CD4-positive, alpha-beta T cell (primary cell): ENCODE measurements at regions not wholly inside any gene's neighbourhood (a gene's known extent, or its start where the extent isn't known, plus 50 kb on each side); places are given as distances from the start of the nearest gene placed in this dataset.

Experiments
- ATAC-seq: fragments of 200-7000 bp; cut with Tn5 transposase; one replicate; pipeline ENCODE4 v1.10.0; 2022; ENCODE audit warnings: mild to moderate bottlenecking; ENCODE audit not compliant: poor library complexity
- CTCF ChIA-PET: fragments of 350-600 bp; sonication (Branson Sonifier 250); formaldehyde crosslinking; loops from one replicate; lab custom pipeline; 2021; ENCODE audit warnings: antibody characterized with exemption, inconsistent platforms; lab: Charles Lee
- POLR2A ChIA-PET: fragments of 350-600 bp; sonication (Branson Sonifier 250); formaldehyde crosslinking; loops from one replicate; lab custom pipeline; 2021; ENCODE audit warnings: antibody characterized with exemption, inconsistent platforms; lab: Charles Lee
- DNase-seq, 14 experiments: peaks; one replicate each; pipeline ENCODE4 v3.0.0-alpha.2; 2013 to 2020; ENCODE audit warnings: mixed read lengths in 2 of 14
- H3K27ac ChIP-seq, 2 donors: one replicate each; pipeline versions ENCODE4 v1.5.1 to v1.7.0; 2013; ENCODE audit warnings: low read length in 2 of 2, low read depth in 1 of 2, mild to moderate bottlenecking in 1 of 2
- H3K27me3 ChIP-seq, 2 experiments: 1 replicate in 1 of 2; 2 replicates in 1 of 2; pipeline versions ENCODE4 v1.6.1 to v1.7.0; 2013; ENCODE audit warnings: low read length in 2 of 2, control low read depth in 1 of 2, mild to moderate bottlenecking in 1 of 2, moderate library complexity in 1 of 2; ENCODE audit not compliant: insufficient read depth in 2 of 2, control insufficient read depth in 1 of 2
- H3K36me3 ChIP-seq: one replicate; pipeline ENCODE4 v1.6.1; 2013; ENCODE audit warnings: low read length, control low read depth; ENCODE audit not compliant: insufficient read depth
- H3K4me1 ChIP-seq: one replicate; pipeline ENCODE4 v1.6.1; 2013; ENCODE audit warnings: low read length, control low read depth; ENCODE audit not compliant: insufficient read depth
- H3K4me3 ChIP-seq: one replicate; pipeline ENCODE4 v1.5.1; 2013; ENCODE audit warnings: mild to moderate bottlenecking, low read length, moderate library complexity
- H3K9me3 ChIP-seq, 2 experiments: 1 replicate in 1 of 2; 2 replicates in 1 of 2; pipeline versions ENCODE4 v1.6.1 to v1.7.0; 2013; ENCODE audit warnings: low read length in 2 of 2, mild to moderate bottlenecking in 2 of 2, control low read depth in 1 of 2, moderate library complexity in 1 of 2; ENCODE audit not compliant: control insufficient read depth in 1 of 2, insufficient read depth in 1 of 2
- H3K27ac Mint-ChIP-seq: one replicate; pipeline ENCODE4 v1.8.0; 2020; ENCODE audit warnings: mixed read lengths
- H3K27me3 Mint-ChIP-seq: one replicate; pipeline ENCODE4 v1.8.0; 2021; ENCODE audit warnings: mixed read lengths
- H3K36me3 Mint-ChIP-seq: one replicate; pipeline ENCODE4 v1.8.0; 2021; ENCODE audit warnings: low read depth, mixed read lengths
- H3K4me1 Mint-ChIP-seq: one replicate; pipeline ENCODE4 v1.8.0; 2021; ENCODE audit warnings: low read depth, mixed read lengths
- H3K4me3 Mint-ChIP-seq: one replicate; pipeline ENCODE4 v1.8.0; 2020; ENCODE audit warnings: mild to moderate bottlenecking, mixed read lengths
- H3K9me3 Mint-ChIP-seq: one replicate; pipeline ENCODE4 v1.8.0; 2020; ENCODE audit warnings: mixed read lengths
- CTCF ChIP-seq: fragments of 200-600 bp; IDR thresholded peaks from one replicate; pipeline ENCODE4 v1.8.0; 2022; ENCODE audit warnings: antibody characterized with exemption, mild to moderate bottlenecking
- intact Hi-C, 2 experiments: fragments of 100-400 bp; cut with DNase I in 1 of 2; cut with micrococcal nuclease in 1 of 2; formaldehyde crosslinking; loops; one replicate each; pipeline versions ENCODE4 v1.15.1 to v1.9.0; 2023 to 2025; cut with DNase I, micrococcal nuclease

- POLR2A ChIA-PET = no interaction called here
These were observed 92.5 kb upstream of the MLIP start for GRCh38 chr6:54018722-54019121.

GRCh38 chr6:54019860-54020259 is 91.4 kb upstream of the MLIP start:
- ChIA-PET POLR2A (no interaction called here), CTCF (no interaction called here)
- H3K4me1 Mint-ChIP-seq = no peaks in the 10 kb centered on the region
- no peaks in the 10 kb centered on the region for H3K4me1 ChIP-seq
- H3K27me3 Mint-ChIP-seq = no peaks in the 10 kb centered on the region
- H3K9me3 Mint-ChIP-seq = no peaks in the 10 kb centered on the region
- H3K36me3 ChIP-seq = no peaks in the 10 kb centered on the region
- H3K4me3 ChIP-seq = no peak overlapping the region
- intact Hi-C loops = no loop called here
- no peaks in the 10 kb centered on the region for H3K27me3 ChIP-seq
- no peak overlapping the region for H3K27ac ChIP-seq
- H3K9me3 ChIP-seq = no peaks in the 10 kb centered on the region
- no peaks in the 10 kb centered on the region for H3K36me3 Mint-ChIP-seq
- no peak overlapping the region for H3K4me3 Mint-ChIP-seq
- ATAC-seq (no peak), DNase-seq (no peak)
- H3K27ac Mint-ChIP-seq = no peak overlapping the region
- TF ChIP-seq CTCF = no peak

More at GRCh38 chr6:54018722-54019121, 92.5 kb upstream of the MLIP start:
- CTCF ChIA-PET = no interaction called here
- ATAC-seq (no peak), DNase-seq (no peak)
- Mint-ChIP-seq H3K36me3 (no peaks in the 10 kb centered on the region), H3K4me3 (no peak overlapping the region), H3K27me3 (no peaks in the 10 kb centered on the region), H3K27ac (no peak overlapping the region), H3K9me3 (no peaks in the 10 kb centered on the region), H3K4me1 (no peaks in the 10 kb centered on the region)
- Histone ChIP-seq H3K36me3 (no peaks in the 10 kb centered on the region), H3K4me3 (no peak overlapping the region), H3K27ac (no peak overlapping the region), H3K27me3 (no peaks in the 10 kb centered on the region), H3K4me1 (no peaks in the 10 kb centered on the region), H3K9me3 (no peaks in the 10 kb centered on the region)
- TF ChIP-seq CTCF = no peak
- intact Hi-C loops = no loop called here

GRCh38 chr6:54020334-54020733 is 90.9 kb upstream of the MLIP start:
- no peaks in the 10 kb centered on the region for H3K4me1 Mint-ChIP-seq
- no peak overlapping the region for H3K4me3 Mint-ChIP-seq
- ChIA-PET POLR2A (no interaction called here), CTCF (no interaction called here)
- no peak overlapping the region for H3K27ac Mint-ChIP-seq
- Histone ChIP-seq H3K36me3 (no peaks in the 10 kb centered on the region), H3K4me1 (no peaks in the 10 kb centered on the region), H3K4me3 (no peak overlapping the region), H3K9me3 (no peaks in the 10 kb centered on the region), H3K27ac (no peak overlapping the region), H3K27me3 (no peaks in the 10 kb centered on the region)
- H3K36me3 Mint-ChIP-seq = no peaks in the 10 kb centered on the region
- H3K9me3 Mint-ChIP-seq = no peaks in the 10 kb centered on the region
- H3K27me3 Mint-ChIP-seq = no peaks in the 10 kb centered on the region
- TF ChIP-seq CTCF = no peak
- ATAC-seq = no peak
- intact Hi-C loops = no loop called here
- DNase-seq = no peak
